Neural cell (in vitro differentiated cells): ENCODE measurements at regions not wholly inside any gene's neighbourhood (a gene's known extent, or its start where the extent isn't known, plus 50 kb on each side); places are given as distances from the start of the nearest gene placed in this dataset.

Experiments
- H2AFZ ChIP-seq: fragments of 200-600, 300-800 bp; sonication (generic), shearing (Covaris generic); 2 replicates; pipeline ENCODE4 v1.6.0; 2014; ENCODE audit warnings: low read depth, mild to moderate bottlenecking, antibody characterized with exemption, low read length, moderate library complexity
- H3F3A ChIP-seq: fragments of 200-600 bp; shearing (Covaris generic); 2 replicates; pipeline ENCODE4 v1.6.1; 2016; ENCODE audit warnings: mild to moderate bottlenecking, moderate library complexity, mixed read lengths, antibody characterized with exemption, low read length; ENCODE audit not compliant: insufficient read depth, poor library complexity, severe bottlenecking
- H3K27ac ChIP-seq: fragments of 200-600, 300-800 bp; sonication (generic), shearing (Covaris generic); 2 replicates; pipeline ENCODE4 v1.5.1; 2014; ENCODE audit warnings: mild to moderate bottlenecking, low read length, moderate library complexity
- H3K27me3 ChIP-seq: fragments of 300-800, 200-600 bp; sonication (generic), shearing (Covaris generic); 2 replicates; pipeline ENCODE4 v1.6.0; 2014; ENCODE audit warnings: mild to moderate bottlenecking, low read depth, low read length, moderate library complexity; ENCODE audit not compliant: insufficient read depth
- H3K36me3 ChIP-seq: fragments of 300-800, 200-600 bp; sonication (generic), shearing (Covaris generic); 2 replicates; pipeline ENCODE4 v1.5.1; 2014; ENCODE audit warnings: mild to moderate bottlenecking, antibody characterized with exemption, low read length, moderate library complexity; ENCODE audit not compliant: insufficient read depth
- H3K4me2 ChIP-seq: fragments of 300-800, 200-600 bp; sonication (generic), shearing (Covaris generic); 2 replicates; pipeline ENCODE4 v1.6.0; 2014; ENCODE audit warnings: mild to moderate bottlenecking, low read length
- H3K4me3 ChIP-seq: fragments of 300-800, 200-600 bp; sonication (generic), shearing (Covaris generic); 2 replicates; pipeline ENCODE4 v1.5.1; 2014; ENCODE audit warnings: mild to moderate bottlenecking, low read length, moderate library complexity
- H3K79me2 ChIP-seq: fragments of 200-600 bp; shearing (Covaris generic); replicated peaks from 2 replicates; pipeline ENCODE4 v1.6.0; 2014; ENCODE audit warnings: mild to moderate bottlenecking, low read length, moderate library complexity; ENCODE audit not compliant: insufficient read depth
- H3K9ac ChIP-seq: fragments of 300-800, 200-600 bp; sonication (generic), shearing (Covaris generic); 2 replicates; pipeline ENCODE4 v1.6.1; 2016; ENCODE audit warnings: mild to moderate bottlenecking, low read length, mixed read lengths
- H3K9me2 ChIP-seq: fragments of 200-600 bp; shearing (Covaris generic); 2 replicates; pipeline ENCODE4 v1.6.1; 2016; ENCODE audit warnings: mild to moderate bottlenecking, low read length, mixed read lengths; ENCODE audit not compliant: insufficient read depth
- H3K9me3 ChIP-seq: fragments of 200-600, 300-800 bp; sonication (generic), shearing (Covaris generic); 2 replicates; pipeline ENCODE4 v1.6.1; 2016; ENCODE audit warnings: mild to moderate bottlenecking, mixed run types, low read length, moderate library complexity, mixed read lengths
- H4K20me1 ChIP-seq: fragments of 200-600 bp; shearing (Covaris generic); 2 replicates; pipeline ENCODE4 v1.6.1; 2016; ENCODE audit warnings: mild to moderate bottlenecking, mixed run types; ENCODE audit not compliant: insufficient read depth
- EP300 ChIP-seq: fragments of 450-650 bp; conservative IDR thresholded peaks from 2 replicates; pipeline ENCODE4 v1.6.1; 2014; ENCODE audit warnings: antibody characterized with exemption, mild to moderate bottlenecking, moderate library complexity; ENCODE audit not compliant: poor library complexity, severe bottlenecking
- EZH2 ChIP-seq: fragments of 200-600, 300-800 bp; shearing (Covaris generic), sonication (generic); IDR thresholded peaks from 2 replicates; pipeline ENCODE4 v1.6.1; 2014; ENCODE audit warnings: antibody characterized with exemption, low read length, borderline replicate concordance, mild to moderate bottlenecking; ENCODE audit not compliant: insufficient read depth, poor library complexity, severe bottlenecking
- MXI1 ChIP-seq: fragments of 450-650 bp; conservative IDR thresholded peaks from 2 replicates; pipeline ENCODE4 v1.6.1; 2014; ENCODE audit warnings: antibody characterized with exemption, mild to moderate bottlenecking; ENCODE audit not compliant: poor library complexity, severe bottlenecking
- POLR2AphosphoS5 ChIP-seq: IDR thresholded peaks from 2 replicates; pipeline ENCODE4 v1.6.1; 2012
- RAD21 ChIP-seq: fragments of 450-650 bp; conservative IDR thresholded peaks from 2 replicates; pipeline ENCODE4 v1.6.1; 2014; ENCODE audit warnings: antibody characterized with exemption, mild to moderate bottlenecking, moderate library complexity
- SMC3 ChIP-seq: fragments of 450-650 bp; conservative IDR thresholded peaks from 2 replicates; pipeline ENCODE4 v1.6.1; 2014; ENCODE audit warnings: antibody characterized with exemption, mild to moderate bottlenecking, moderate library complexity; ENCODE audit not compliant: poor library complexity
- TAF1 ChIP-seq: IDR thresholded peaks from 2 replicates; pipeline ENCODE4 v1.6.1; 2012; ENCODE audit warnings: low read depth
- TF ChIP-seq, protein P1 (sequence below): IDR thresholded peaks from 2 replicates; pipeline ENCODE4 v1.6.1; 2012; ENCODE audit warnings: borderline replicate concordance
- TF ChIP-seq, protein P2 (sequence below): fragments of 450-650 bp; IDR thresholded peaks from 2 replicates; pipeline ENCODE4 v1.5.1; 2014; ENCODE audit warnings: antibody characterized with exemption, mild to moderate bottlenecking, moderate library complexity; ENCODE audit not compliant: poor library complexity, severe bottlenecking

DNA sequence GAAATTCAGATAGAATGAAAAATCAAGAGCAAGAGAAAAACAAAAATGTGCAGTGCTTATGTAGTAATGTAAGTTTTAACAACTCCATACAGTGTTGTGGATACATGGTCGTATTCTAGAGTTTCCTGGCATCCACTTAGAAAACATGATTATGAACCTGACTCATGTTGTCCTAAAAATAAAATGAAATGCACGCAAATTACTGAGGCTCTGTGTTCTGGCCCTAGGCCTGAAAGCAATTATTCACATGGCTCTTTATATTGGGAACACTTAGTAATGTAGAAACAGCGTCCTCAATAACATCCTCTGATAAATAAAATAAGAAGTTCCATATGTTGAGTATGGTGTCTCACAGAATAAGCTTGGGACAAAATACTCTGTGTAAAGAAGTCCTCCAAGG, 200.2 kb upstream of the SEMA3E start:
- Histone ChIP-seq H3K9me3 (no peaks in the 10 kb centered on the region), H3K9ac (no peak overlapping the region), H4K20me1 (no peaks in the 10 kb centered on the region), H3K4me2 (no peak overlapping the region), H3K27me3 (no peaks in the 10 kb centered on the region), H3F3A (no peaks in the 10 kb centered on the region), H3K79me2 (no peaks in the 10 kb centered on the region), H2AFZ (no peak overlapping the region), H3K36me3 (no peaks in the 10 kb centered on the region), H3K4me3 (no peak overlapping the region), H3K9me2 (no peaks in the 10 kb centered on the region), H3K27ac (no peak overlapping the region)
- TF ChIP-seq POLR2AphosphoS5 (no peak), EZH2 (no peak), TAF1 (no peak), RAD21 (no peak), MXI1 (no peak), SMC3 (no peak), EP300 (no peak)
- TF ChIP-seq, protein P1, sequence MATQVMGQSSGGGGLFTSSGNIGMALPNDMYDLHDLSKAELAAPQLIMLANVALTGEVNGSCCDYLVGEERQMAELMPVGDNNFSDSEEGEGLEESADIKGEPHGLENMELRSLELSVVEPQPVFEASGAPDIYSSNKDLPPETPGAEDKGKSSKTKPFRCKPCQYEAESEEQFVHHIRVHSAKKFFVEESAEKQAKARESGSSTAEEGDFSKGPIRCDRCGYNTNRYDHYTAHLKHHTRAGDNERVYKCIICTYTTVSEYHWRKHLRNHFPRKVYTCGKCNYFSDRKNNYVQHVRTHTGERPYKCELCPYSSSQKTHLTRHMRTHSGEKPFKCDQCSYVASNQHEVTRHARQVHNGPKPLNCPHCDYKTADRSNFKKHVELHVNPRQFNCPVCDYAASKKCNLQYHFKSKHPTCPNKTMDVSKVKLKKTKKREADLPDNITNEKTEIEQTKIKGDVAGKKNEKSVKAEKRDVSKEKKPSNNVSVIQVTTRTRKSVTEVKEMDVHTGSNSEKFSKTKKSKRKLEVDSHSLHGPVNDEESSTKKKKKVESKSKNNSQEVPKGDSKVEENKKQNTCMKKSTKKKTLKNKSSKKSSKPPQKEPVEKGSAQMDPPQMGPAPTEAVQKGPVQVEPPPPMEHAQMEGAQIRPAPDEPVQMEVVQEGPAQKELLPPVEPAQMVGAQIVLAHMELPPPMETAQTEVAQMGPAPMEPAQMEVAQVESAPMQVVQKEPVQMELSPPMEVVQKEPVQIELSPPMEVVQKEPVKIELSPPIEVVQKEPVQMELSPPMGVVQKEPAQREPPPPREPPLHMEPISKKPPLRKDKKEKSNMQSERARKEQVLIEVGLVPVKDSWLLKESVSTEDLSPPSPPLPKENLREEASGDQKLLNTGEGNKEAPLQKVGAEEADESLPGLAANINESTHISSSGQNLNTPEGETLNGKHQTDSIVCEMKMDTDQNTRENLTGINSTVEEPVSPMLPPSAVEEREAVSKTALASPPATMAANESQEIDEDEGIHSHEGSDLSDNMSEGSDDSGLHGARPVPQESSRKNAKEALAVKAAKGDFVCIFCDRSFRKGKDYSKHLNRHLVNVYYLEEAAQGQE = no peak

DNA sequence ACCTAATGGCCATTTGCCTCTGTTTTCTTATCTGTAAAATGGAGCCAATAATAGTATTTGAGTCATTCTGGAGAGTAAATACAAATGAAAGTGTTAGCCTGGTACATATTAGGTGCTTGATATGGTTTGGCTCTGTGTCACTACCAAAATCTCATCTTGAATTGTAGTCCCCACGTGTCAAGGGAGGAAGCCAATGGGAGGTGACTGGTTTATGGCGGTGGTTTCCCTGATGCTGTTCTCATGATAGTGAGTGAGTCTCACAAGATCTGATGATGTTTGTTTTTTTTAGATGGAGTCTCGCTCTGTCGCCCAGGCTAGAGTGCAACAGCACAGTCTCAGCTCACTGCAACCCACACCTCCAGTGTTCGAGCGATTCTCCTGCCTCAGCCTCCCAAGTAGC, 194.0 kb upstream of the SEMA3E start:
- H3K9ac ChIP-seq = no peak overlapping the region
- H3F3A ChIP-seq = no peaks in the 10 kb centered on the region
- H3K27ac ChIP-seq = no peak overlapping the region
- no peaks in the 10 kb centered on the region for H3K79me2 ChIP-seq
- H2AFZ ChIP-seq = no peak overlapping the region
- no peak overlapping the region for H3K4me3 ChIP-seq
- H4K20me1 ChIP-seq = no peaks in the 10 kb centered on the region
- H3K4me2 ChIP-seq = no peak overlapping the region
- H3K36me3 ChIP-seq = no peaks in the 10 kb centered on the region
- TF ChIP-seq TAF1 = no peak
- TF ChIP-seq, protein P2, sequence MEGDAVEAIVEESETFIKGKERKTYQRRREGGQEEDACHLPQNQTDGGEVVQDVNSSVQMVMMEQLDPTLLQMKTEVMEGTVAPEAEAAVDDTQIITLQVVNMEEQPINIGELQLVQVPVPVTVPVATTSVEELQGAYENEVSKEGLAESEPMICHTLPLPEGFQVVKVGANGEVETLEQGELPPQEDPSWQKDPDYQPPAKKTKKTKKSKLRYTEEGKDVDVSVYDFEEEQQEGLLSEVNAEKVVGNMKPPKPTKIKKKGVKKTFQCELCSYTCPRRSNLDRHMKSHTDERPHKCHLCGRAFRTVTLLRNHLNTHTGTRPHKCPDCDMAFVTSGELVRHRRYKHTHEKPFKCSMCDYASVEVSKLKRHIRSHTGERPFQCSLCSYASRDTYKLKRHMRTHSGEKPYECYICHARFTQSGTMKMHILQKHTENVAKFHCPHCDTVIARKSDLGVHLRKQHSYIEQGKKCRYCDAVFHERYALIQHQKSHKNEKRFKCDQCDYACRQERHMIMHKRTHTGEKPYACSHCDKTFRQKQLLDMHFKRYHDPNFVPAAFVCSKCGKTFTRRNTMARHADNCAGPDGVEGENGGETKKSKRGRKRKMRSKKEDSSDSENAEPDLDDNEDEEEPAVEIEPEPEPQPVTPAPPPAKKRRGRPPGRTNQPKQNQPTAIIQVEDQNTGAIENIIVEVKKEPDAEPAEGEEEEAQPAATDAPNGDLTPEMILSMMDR = no peak
- TF ChIP-seq MXI1 = no peak
- no peak for TF ChIP-seq RAD21
- TF ChIP-seq, protein P1 = no peak
- no peak for TF ChIP-seq EP300
- no peak for TF ChIP-seq EZH2
- no peak for TF ChIP-seq SMC3
- TF ChIP-seq POLR2AphosphoS5 = no peak
- no peaks in the 10 kb centered on the region for H3K9me2 ChIP-seq
- no peaks in the 10 kb centered on the region for H3K9me3 ChIP-seq
- H3K27me3 ChIP-seq = no peaks in the 10 kb centered on the region
